Gastroesophageal sphincter (tissue), 3 donors: ENCODE measurements at regions not wholly inside any gene's neighbourhood (a gene's known extent, or its start where the extent isn't known, plus 50 kb on each side); places are given as distances from the start of the nearest gene placed in this dataset.

Experiments
- CTCF ChIP-seq, 4 experiments: fragments of 200-600 bp in 2 of 4; fragments of 450-650 bp in 2 of 4; sonication (generic) in 1 of 4; IDR thresholded peaks; one replicate each; pipeline ENCODE4 v1.5.1; 2017 to 2019; ENCODE audit warnings: antibody characterized with exemption in 4 of 4, mild to moderate bottlenecking in 2 of 4, moderate library complexity in 2 of 4
- EP300 ChIP-seq: sonication (generic); formaldehyde crosslinking; IDR thresholded peaks from one replicate; pipeline ENCODE4 v1.6.1; 2017; ENCODE audit warnings: antibody characterized with exemption, mild to moderate bottlenecking
- POLR2AphosphoS5 ChIP-seq: sonication (generic); formaldehyde crosslinking; IDR thresholded peaks from one replicate; pipeline ENCODE4 v1.6.1; 2017; ENCODE audit warnings: antibody characterized with exemption

GRCh38 chr4:12703036-12703435 lies 781.1 kb downstream of the RAB28 start:
- TF ChIP-seq CTCF (IDR thresholded peaks at IDR 0.05): no peak
- no peak for TF ChIP-seq POLR2AphosphoS5
- TF ChIP-seq EP300: no peak
